A673 (cell line): ENCODE measurements at regions not wholly inside any gene's neighbourhood (a gene's known extent, or its start where the extent isn't known, plus 50 kb on each side); places are given as distances from the start of the nearest gene placed in this dataset.

Source experiments
- CTCF ChIP-seq: fragments of 300-800, 200-600 bp; sonication (generic); conservative IDR thresholded peaks from 2 replicates; pipeline ENCODE4 v1.5.1; 2017; ENCODE audit warnings: low read depth, mild to moderate bottlenecking, antibody characterized with exemption, low read length, moderate library complexity, mixed read lengths
- EZH2 ChIP-seq: fragments of 200-600 bp; sonication (generic); IDR thresholded peaks from 2 replicates; pipeline ENCODE4 v1.6.1; 2017; ENCODE audit warnings: borderline replicate concordance, low read depth, mild to moderate bottlenecking, mixed read lengths, antibody characterized with exemption, low read length; ENCODE audit not compliant: poor library complexity, severe bottlenecking

- TF ChIP-seq CTCF (no peak), EZH2 (no peak)
Observed at GRCh38 chr4:126715067-126715466, 917.7 kb upstream of the INTU start.
